Lower leg skin (tissue), 4 donors: ENCODE measurements at regions not wholly inside any gene's neighbourhood (a gene's known extent, or its start where the extent isn't known, plus 50 kb on each side); places are given as distances from the start of the nearest gene placed in this dataset.
A peak's percentile ranks its signal among the peaks of the same experiment; 100 is the strongest.

Experiments used
- DNase-seq, 2 donors: peaks; one replicate each; pipeline ENCODE4 v3.0.0-alpha.2; 2019; ENCODE audit warnings: low spot score in 2 of 2
- H3K4me3 ChIP-seq: fragments of 200-600 bp; sonication (generic); 2 replicates; pipeline ENCODE4 v1.5.1; 2017; ENCODE audit warnings: mild to moderate bottlenecking, low read depth; ENCODE audit not compliant: poor library complexity, severe bottlenecking
- POLR2A ChIP-seq, 2 donors: fragments of 450-650 bp; IDR thresholded peaks; one replicate each; pipeline ENCODE4 v1.6.1; 2016 to 2017; ENCODE audit warnings: antibody characterized with exemption in 2 of 2, mild to moderate bottlenecking in 1 of 2, moderate library complexity in 1 of 2
- WGBS, 2 donors: methylation state at CpG; one replicate each; pipeline ENCODE4 v1.1.5; 2018; 5-methylcytosine and 5-hydroxymethylcytosine counted together
- intact Hi-C: fragments of 100-400 bp; cut with DNase I; formaldehyde crosslinking; loops from one replicate; pipeline ENCODE4 v1.15.0; 2023; ENCODE audit warnings: low total_unique reads
- TF ChIP-seq, protein P1 (sequence below), 3 donors: fragments of 450-650 bp; IDR thresholded peaks; one replicate each; pipeline ENCODE4 v1.5.1; 2016; ENCODE audit warnings: antibody characterized with exemption in 3 of 3, mild to moderate bottlenecking in 3 of 3, moderate library complexity in 2 of 3

DNA sequence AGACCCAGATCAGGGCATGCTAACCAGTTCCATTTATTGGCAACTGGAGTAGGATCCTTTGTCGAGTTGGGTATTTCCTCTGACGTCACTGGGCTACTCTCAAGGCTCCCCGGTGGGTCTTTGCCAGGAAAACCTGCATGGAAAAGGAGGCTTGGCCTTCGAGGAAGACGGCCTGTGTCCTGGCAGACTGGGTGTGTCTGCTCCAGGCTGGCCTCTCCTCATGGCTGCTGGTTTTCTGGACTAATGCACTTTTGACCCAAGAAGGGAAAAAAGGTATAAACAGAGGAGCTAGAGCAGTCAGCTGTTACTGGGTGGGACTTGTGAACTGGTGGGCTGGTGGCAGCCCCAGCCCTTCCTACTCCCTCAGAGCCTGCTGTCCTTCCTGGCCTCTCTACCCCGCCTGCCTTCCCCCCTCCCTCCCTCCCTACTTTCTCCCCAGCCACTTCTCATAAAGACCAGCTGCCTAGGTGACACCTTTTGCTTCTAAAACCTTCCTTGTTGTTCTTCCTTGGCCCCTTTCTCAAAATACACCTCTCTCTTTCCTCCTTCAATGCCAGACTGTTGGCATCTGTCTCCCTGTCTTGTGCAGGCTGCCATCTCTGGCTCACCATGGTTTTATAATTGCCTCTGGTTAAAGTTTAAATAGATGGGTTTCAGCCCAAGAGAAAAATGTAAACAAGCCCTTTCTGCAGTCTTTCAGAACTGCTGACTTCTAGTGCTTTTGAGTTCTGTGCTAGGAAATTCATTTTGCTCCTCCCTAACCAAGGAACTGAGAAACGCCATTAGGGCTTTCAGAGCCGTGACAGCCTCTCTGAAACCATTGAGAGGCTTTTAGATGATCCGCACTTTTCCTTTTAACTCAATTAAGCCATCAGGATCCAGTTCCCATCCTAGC lies 101.8 kb upstream of the MKLN1 start:
- no peak for TF ChIP-seq POLR2A (IDR thresholded peaks at IDR 0.05)
- TF ChIP-seq, protein P1, sequence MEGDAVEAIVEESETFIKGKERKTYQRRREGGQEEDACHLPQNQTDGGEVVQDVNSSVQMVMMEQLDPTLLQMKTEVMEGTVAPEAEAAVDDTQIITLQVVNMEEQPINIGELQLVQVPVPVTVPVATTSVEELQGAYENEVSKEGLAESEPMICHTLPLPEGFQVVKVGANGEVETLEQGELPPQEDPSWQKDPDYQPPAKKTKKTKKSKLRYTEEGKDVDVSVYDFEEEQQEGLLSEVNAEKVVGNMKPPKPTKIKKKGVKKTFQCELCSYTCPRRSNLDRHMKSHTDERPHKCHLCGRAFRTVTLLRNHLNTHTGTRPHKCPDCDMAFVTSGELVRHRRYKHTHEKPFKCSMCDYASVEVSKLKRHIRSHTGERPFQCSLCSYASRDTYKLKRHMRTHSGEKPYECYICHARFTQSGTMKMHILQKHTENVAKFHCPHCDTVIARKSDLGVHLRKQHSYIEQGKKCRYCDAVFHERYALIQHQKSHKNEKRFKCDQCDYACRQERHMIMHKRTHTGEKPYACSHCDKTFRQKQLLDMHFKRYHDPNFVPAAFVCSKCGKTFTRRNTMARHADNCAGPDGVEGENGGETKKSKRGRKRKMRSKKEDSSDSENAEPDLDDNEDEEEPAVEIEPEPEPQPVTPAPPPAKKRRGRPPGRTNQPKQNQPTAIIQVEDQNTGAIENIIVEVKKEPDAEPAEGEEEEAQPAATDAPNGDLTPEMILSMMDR (IDR thresholded peaks at IDR 0.05) = no peak
- DNase-seq = peak in 1 of 2 donors; percentile 85
- no peak overlapping the region for H3K4me3 ChIP-seq
- intact Hi-C loops = no loop called here
- 61 to 63% methylated on average over 9 of the region's 9 CpGs for WGBS, 2 donors

DNA sequence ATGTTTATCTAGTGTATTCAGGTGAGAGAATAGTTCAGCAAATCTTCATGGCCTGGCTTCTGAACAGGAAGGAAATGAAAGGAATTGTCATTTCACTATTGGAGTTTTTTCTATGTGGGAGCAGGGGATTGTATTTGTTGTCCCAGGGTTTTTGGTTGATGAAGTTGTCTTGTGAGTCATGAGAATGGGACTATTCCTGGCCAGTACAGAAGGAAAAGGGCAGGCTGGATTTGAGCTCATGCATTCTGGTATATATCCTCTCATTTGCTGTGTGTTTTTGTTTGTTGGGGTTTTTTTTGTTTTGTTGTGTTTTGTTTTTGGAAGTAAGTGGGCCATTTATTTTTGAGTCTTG lies 101.2 kb upstream of the MKLN1 start:
- intact Hi-C loops = no loop called here
- H3K4me3 ChIP-seq = no peak overlapping the region
- TF ChIP-seq, protein P1 (IDR thresholded peaks at IDR 0.05) = no peak
- no peak for TF ChIP-seq POLR2A (IDR thresholded peaks at IDR 0.05)
- DNase-seq = no peak

DNA sequence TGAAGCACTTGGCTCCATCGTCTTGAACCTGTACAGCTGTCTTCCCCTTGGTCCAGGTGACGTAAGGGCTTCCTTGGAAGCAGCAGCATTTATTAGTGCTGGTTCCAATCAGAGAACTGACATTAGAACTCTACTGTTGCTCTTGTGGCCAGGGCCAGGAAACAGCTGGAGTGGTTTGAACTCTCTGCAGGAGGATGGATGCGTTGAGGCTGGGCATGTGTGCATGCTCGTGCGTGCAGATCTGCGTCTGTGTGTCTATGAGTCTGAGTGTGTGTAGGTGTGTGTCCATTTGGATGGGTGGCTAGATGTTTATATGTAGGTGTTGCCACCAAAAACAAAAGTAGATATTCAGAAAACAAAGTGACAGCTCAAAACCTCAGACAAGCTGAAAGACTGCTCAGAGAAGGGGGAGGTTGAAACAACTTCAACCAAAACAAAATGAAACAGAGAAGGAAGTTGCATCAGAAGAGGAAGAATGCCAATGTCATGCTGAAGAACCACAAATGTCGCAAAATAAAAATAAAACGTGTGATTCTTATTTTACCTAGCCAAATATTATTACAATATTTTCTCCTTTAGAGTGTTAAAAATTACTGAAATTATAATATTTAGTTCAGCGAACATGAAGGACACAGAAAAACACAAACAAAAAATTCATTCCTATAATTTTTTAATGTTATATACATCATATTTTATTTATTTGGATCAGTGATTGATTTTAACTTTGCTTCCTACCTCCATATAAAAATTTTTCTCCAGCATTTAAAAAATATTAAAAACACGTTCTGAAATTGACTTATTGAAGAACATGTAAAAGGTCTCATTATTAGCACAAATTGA lies 96.1 kb upstream of the MKLN1 start:
- 67 to 68% methylated on average over 10 of the region's 10 CpGs for WGBS, 2 donors
- no peak for DNase-seq
- TF ChIP-seq POLR2A (IDR thresholded peaks at IDR 0.05) = no peak
- TF ChIP-seq, protein P1 (IDR thresholded peaks at IDR 0.05) = no peak
- intact Hi-C loops = no loop called here
- H3K4me3 ChIP-seq = no peak overlapping the region

DNA sequence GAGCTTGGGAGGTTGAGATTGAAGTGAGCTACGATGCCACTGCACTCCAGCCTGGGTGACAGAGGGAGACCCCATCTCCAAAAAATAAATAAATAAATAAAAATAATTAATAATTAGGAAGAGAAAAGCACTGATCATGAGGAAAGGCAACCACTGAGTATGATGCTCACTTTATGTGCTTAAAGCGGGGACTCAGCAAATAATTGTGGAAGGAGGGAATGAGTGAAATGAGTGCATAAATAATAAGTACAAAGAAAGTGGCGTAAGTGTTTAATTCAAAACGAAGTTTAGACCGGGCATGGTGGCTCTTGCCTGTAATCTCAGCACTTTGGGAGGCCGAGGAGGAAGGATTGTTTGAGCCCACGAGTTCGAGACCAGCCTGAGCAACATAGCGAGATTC lies 94.9 kb upstream of the MKLN1 start:
- DNase-seq = no peak

DNA sequence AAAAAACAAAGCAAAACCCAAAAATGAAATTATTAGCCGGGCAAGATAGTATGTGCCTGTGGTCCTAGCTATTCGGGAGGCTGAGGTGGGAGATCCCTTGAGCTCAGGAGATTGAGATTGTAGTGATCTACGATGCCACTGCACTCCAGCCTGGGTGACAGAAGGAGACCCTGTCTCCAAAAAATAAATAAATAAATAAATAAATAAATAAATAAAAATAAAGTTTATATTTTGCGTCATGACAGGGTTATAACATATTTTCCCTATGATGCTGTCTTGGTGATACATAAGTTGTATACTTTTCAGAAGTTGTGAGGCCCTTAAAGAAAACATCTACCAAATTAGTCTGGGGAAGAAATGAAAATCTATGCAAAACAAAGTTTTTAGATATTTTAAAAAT lies 94.5 kb upstream of the MKLN1 start:
- intact Hi-C loops = no loop called here
- TF ChIP-seq, protein P1 (IDR thresholded peaks at IDR 0.05) = no peak
- TF ChIP-seq POLR2A (IDR thresholded peaks at IDR 0.05) = no peak
- WGBS, 2 donors = 95 to 97% methylated on average over 4 of the region's 4 CpGs
- H3K4me3 ChIP-seq = no peak overlapping the region
- DNase-seq = no peak

More for the DNA sequence above, 94.9 kb upstream of the MKLN1 start:
- H3K4me3 ChIP-seq = no peak overlapping the region
- 94 to 95% methylated on average over 9 of the region's 9 CpGs for WGBS, 2 donors
- TF ChIP-seq, protein P1 (IDR thresholded peaks at IDR 0.05) = no peak
- TF ChIP-seq POLR2A (IDR thresholded peaks at IDR 0.05) = no peak
- intact Hi-C loops = no loop called here
